ENCODE measurements at regions not wholly inside any gene's neighbourhood (a gene's known extent, or its start where the extent isn't known, plus 50 kb on each side); places are given as distances from the start of the nearest gene placed in this dataset.
A peak's percentile ranks its signal among the peaks of the same experiment; 100 is the strongest.

- H3K9me3 Mint-ChIP-seq, result no peaks in the 10 kb centered on the region
- peak overlapping the region in 2 of 3 experiments; percentile 37 to 54 for H3K27ac Mint-ChIP-seq
- peaks cover 22% of the 10 kb centered on the region for H3K4me1 Mint-ChIP-seq
- H3K27me3 Mint-ChIP-seq (ENCODE audit: low read depth), result no peaks in the 10 kb centered on the region
- H3K36me3 Mint-ChIP-seq (ENCODE audit: low read depth), result no peaks in the 10 kb centered on the region
- no peak overlapping the region for H3K4me3 Mint-ChIP-seq
- no peak for TF ChIP-seq CTCF (IDR thresholded peaks at IDR 0.05; ENCODE audit: unreplicated experiment in 3 of 3)
Observed at GRCh38 chr4:124491361-124492145, 221.0 kb downstream of the ANKRD50 start.

GRCh38 chr4:124499261-124499660, 213.3 kb downstream of the ANKRD50 start:
- Mint-ChIP-seq H3K4me3 (peak overlapping the region in 1 of 3 experiments; percentile 5), H3K4me1 (peaks cover 9% of the 10 kb centered on the region), H3K36me3 (ENCODE audit: low read depth) (no peaks in the 10 kb centered on the region), H3K27ac (peak overlapping the region; percentile 56 to 72 (median 63)), H3K27me3 (ENCODE audit: low read depth) (no peaks in the 10 kb centered on the region), H3K9me3 (no peaks in the 10 kb centered on the region)
- TF ChIP-seq CTCF (IDR thresholded peaks at IDR 0.05; ENCODE audit: unreplicated experiment in 3 of 3), result no peak

GRCh38 chr4:124501576-124501975, 211.0 kb downstream of the ANKRD50 start:
- Mint-ChIP-seq H3K27me3 (ENCODE audit: low read depth) (no peaks in the 10 kb centered on the region), H3K27ac (no peak overlapping the region), H3K9me3 (no peaks in the 10 kb centered on the region), H3K4me3 (no peak overlapping the region), H3K4me1 (peaks cover 9% of the 10 kb centered on the region), H3K36me3 (ENCODE audit: low read depth) (no peaks in the 10 kb centered on the region)
- no peak for TF ChIP-seq CTCF (IDR thresholded peaks at IDR 0.05; ENCODE audit: unreplicated experiment in 3 of 3)

DNA sequence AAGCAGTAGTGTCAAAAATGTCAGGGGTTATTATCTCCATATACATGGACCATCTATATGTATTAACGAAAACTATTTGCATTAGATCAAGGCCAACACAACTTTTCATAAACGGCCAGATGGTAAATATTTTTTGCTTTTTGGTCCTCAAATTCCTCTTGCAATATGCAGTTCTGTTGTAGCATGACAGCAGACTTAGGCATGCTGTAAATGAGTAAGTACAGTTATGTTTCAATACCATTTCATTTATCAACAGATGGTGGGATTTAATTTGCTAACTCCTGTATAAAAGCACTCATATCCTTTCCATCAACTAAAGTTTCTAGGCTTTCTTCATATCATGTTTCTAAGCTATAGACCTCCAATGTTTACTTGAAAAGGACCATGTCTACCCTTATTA, 208.1 kb downstream of the ANKRD50 start:
- H3K27me3 Mint-ChIP-seq (ENCODE audit: low read depth), result no peaks in the 10 kb centered on the region
- no peak overlapping the region for H3K4me3 Mint-ChIP-seq
- H3K4me1 Mint-ChIP-seq, result peaks cover 2% of the 10 kb centered on the region
- peaks cover 3% of the 10 kb centered on the region for H3K9me3 Mint-ChIP-seq
- no peaks in the 10 kb centered on the region for H3K36me3 Mint-ChIP-seq (ENCODE audit: low read depth)
- H3K27ac Mint-ChIP-seq, result no peak overlapping the region
- TF ChIP-seq CTCF (IDR thresholded peaks at IDR 0.05; ENCODE audit: unreplicated experiment in 3 of 3), result no peak

DNA sequence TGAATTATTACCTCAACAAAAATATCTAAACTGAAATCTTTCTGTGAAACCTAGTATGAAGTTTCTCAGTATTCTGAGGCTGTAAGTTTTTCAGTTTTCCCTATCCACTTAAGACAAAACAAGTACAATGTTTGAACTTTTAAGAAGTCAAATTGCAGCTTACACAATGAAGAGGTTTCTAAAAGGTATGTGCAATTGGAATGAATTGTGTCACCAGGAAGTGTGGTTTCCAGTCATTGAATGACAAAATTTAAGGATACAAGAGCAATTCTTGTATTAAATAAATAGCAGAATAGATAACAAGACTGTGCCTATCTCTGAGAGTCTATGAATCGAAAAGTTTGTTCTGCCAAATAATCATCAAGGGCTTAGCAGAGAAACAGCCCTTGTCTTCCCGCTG, 207.3 kb downstream of the ANKRD50 start:
- no peak overlapping the region for H3K4me3 Mint-ChIP-seq
- no peaks in the 10 kb centered on the region for H3K36me3 Mint-ChIP-seq (ENCODE audit: low read depth)
- peaks cover 3% of the 10 kb centered on the region for H3K9me3 Mint-ChIP-seq
- H3K27me3 Mint-ChIP-seq (ENCODE audit: low read depth), result no peaks in the 10 kb centered on the region
- no peak for TF ChIP-seq CTCF (IDR thresholded peaks at IDR 0.05; ENCODE audit: unreplicated experiment in 3 of 3)
- no peaks in the 10 kb centered on the region for H3K4me1 Mint-ChIP-seq
- no peak overlapping the region for H3K27ac Mint-ChIP-seq

DNA sequence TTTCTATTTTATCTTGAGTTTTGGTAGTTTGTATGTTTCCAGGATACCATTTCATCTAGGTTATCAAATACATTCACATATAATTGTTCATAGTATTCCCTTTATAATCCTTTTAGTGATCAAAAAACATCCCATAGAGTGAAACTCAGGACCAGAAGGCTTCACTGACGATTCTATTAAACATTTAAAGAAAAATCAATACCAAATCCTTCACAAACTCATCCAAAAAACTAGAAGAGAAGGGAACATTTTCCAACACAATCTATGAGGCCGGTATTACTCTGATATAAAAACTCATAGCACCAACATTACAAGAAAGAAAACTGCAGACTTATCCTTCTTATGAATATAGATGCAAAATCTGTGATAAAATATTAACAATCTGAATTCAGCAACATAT, 203.4 kb downstream of the ANKRD50 start:
- Mint-ChIP-seq H3K4me1 (no peaks in the 10 kb centered on the region), H3K4me3 (no peak overlapping the region), H3K27ac (no peak overlapping the region), H3K9me3 (peaks cover 5% of the 10 kb centered on the region), H3K27me3 (ENCODE audit: low read depth) (no peaks in the 10 kb centered on the region), H3K36me3 (ENCODE audit: low read depth) (no peaks in the 10 kb centered on the region)
- no peak for TF ChIP-seq CTCF (IDR thresholded peaks at IDR 0.05; ENCODE audit: unreplicated experiment in 3 of 3)
